ENCODE measurements at regions not wholly inside any gene's neighbourhood (a gene's known extent, or its start where the extent isn't known, plus 50 kb on each side); places are given as distances from the start of the nearest gene placed in this dataset.

DNA sequence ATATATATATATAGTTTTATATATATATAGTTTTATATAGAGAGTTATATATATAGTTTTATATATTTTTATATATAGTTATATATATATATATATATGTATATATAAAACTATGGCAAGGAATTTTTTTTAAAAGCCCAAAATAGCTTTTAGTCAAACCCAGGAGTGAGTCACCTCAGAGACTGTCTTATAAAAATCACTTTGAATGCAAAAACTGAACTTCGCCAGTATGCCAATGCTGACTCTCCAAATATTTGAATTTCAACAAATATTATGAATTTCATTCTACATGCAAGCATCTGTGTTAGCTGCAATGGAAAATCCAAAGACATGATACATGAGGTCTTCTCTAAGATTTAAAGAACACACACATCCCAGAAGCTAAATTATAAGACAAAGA, 132.8 kb upstream of the NR2F2 start:
- TF ChIP-seq POLR2AphosphoS5 (IDR thresholded peaks at IDR 0.05; ENCODE audit: low read depth) = no peak
- no peak for TF ChIP-seq REST (IDR thresholded peaks at IDR 0.05; ENCODE audit: insufficient replicate concordance, low read depth)
- TF ChIP-seq, protein P1, sequence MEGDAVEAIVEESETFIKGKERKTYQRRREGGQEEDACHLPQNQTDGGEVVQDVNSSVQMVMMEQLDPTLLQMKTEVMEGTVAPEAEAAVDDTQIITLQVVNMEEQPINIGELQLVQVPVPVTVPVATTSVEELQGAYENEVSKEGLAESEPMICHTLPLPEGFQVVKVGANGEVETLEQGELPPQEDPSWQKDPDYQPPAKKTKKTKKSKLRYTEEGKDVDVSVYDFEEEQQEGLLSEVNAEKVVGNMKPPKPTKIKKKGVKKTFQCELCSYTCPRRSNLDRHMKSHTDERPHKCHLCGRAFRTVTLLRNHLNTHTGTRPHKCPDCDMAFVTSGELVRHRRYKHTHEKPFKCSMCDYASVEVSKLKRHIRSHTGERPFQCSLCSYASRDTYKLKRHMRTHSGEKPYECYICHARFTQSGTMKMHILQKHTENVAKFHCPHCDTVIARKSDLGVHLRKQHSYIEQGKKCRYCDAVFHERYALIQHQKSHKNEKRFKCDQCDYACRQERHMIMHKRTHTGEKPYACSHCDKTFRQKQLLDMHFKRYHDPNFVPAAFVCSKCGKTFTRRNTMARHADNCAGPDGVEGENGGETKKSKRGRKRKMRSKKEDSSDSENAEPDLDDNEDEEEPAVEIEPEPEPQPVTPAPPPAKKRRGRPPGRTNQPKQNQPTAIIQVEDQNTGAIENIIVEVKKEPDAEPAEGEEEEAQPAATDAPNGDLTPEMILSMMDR (IDR thresholded peaks at IDR 0.05; ENCODE audit: insufficient read depth, low read length) = no peak
- no peak for TF ChIP-seq SPI1 (IDR thresholded peaks at IDR 0.05; ENCODE audit: borderline replicate concordance, low read depth)
- no peak for TF ChIP-seq GABPA (IDR thresholded peaks at IDR 0.05; ENCODE audit: low read depth)
